Kidney glomerular epithelial cell (primary cell): ENCODE measurements at regions not wholly inside any gene's neighbourhood (a gene's known extent, or its start where the extent isn't known, plus 50 kb on each side); places are given as distances from the start of the nearest gene placed in this dataset.

Experiments used
- DNase-seq: peaks from one replicate; lab custom pipeline; 2025; lab: John Stamatoyannopoulos, UW

- DNase-seq, result no peak
Measured at GRCh38 chr3:190790185-190790584, 72.3 kb downstream of the GMNC start.

GRCh38 chr3:190786898-190787297 lies 75.6 kb downstream of the GMNC start:
- DNase-seq, result no peak

GRCh38 chr3:190785047-190785446 lies 77.4 kb downstream of the GMNC start:
- no peak for DNase-seq

- DNase-seq, result no peak
Measured at GRCh38 chr3:190780524-190780923, 82.0 kb downstream of the GMNC start.

- no peak for DNase-seq
Measured at GRCh38 chr3:190774633-190775032, 87.9 kb downstream of the GMNC start.

- no peak for DNase-seq
Measured at GRCh38 chr3:190773948-190774347, 88.5 kb downstream of the GMNC start.

GRCh38 chr3:190772831-190773230 lies 89.7 kb downstream of the GMNC start:
- DNase-seq, result no peak

GRCh38 chr3:190768891-190769290 lies 93.6 kb downstream of the GMNC start:
- no peak for DNase-seq

GRCh38 chr3:190767851-190768250 lies 94.6 kb downstream of the GMNC start:
- no peak for DNase-seq

- no peak for DNase-seq
Measured at GRCh38 chr3:190764231-190765134, 98.0 kb downstream of the GMNC start.

GRCh38 chr3:190762801-190763200 lies 99.7 kb downstream of the GMNC start:
- DNase-seq, result no peak

- DNase-seq, result no peak
Measured at GRCh38 chr3:190747571-190747970, 114.9 kb downstream of the GMNC start.

- no peak for DNase-seq
Measured at GRCh38 chr3:190746986-190747385, 115.5 kb downstream of the GMNC start.

- no peak for DNase-seq
Measured at GRCh38 chr3:190746531-190746930, 116.0 kb downstream of the GMNC start.

GRCh38 chr3:190741788-190742187 lies 120.7 kb downstream of the GMNC start:
- no peak for DNase-seq

GRCh38 chr3:190739641-190740185 lies 122.8 kb downstream of the GMNC start:
- DNase-seq, result no peak

- DNase-seq, result no peak
Measured at GRCh38 chr3:190738636-190739155, 123.8 kb downstream of the GMNC start.

GRCh38 chr3:190737446-190737845 lies 125.0 kb downstream of the GMNC start:
- no peak for DNase-seq

- DNase-seq, result no peak
Measured at GRCh38 chr3:190734490-190734889, 128.0 kb downstream of the GMNC start.

- no peak for DNase-seq
Measured at GRCh38 chr3:190733591-190734146, 128.8 kb downstream of the GMNC start.

GRCh38 chr3:190731596-190731995 lies 130.9 kb downstream of the GMNC start:
- DNase-seq, result no peak

- no peak for DNase-seq
Measured at GRCh38 chr3:190728574-190729246, 133.8 kb downstream of the GMNC start.
